ENCODE measurements at regions not wholly inside any gene's neighbourhood (a gene's known extent, or its start where the extent isn't known, plus 50 kb on each side); places are given as distances from the start of the nearest gene placed in this dataset.
"Not testable (repeated sequence)": the region's sequence is repeated elsewhere in the genome, so short reads cannot be mapped to it uniquely, and the experiment has no call there.

DNA sequence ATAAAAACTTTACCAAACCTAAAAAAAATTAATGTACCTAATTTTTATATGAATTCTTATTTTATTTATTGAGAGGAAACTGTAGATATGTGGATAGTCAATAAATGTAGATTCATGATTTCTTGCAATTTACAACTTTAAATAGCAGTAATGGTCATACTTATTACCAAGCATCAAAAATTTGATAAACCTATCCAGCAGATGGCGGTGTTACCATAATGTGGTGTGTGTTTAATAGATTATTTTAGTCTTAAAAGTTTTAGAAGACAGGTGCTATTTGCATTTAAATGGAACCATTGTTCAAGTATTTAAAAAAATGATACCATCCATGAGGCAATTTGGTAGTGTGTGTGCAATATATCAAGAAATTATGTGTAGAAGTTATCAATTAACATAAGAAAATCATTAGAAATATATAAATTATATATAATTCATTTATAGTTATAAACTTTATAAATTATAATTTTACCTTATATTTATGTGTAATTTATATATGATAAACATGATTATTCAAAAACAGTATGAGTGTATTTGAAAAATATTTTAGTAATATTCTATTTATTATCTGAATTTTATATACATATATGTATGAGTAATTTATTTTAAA lies 176.0 kb upstream of the BCHE start:
- peak; percentile 38 for DNase-seq (ENCODE audit: low read depth)
- in situ Hi-C loops (cut with HindIII; ENCODE audit: low pct_unique_long_range_greater_than_20kb, low sequenced_read_pairs), result no loop called here

DNA sequence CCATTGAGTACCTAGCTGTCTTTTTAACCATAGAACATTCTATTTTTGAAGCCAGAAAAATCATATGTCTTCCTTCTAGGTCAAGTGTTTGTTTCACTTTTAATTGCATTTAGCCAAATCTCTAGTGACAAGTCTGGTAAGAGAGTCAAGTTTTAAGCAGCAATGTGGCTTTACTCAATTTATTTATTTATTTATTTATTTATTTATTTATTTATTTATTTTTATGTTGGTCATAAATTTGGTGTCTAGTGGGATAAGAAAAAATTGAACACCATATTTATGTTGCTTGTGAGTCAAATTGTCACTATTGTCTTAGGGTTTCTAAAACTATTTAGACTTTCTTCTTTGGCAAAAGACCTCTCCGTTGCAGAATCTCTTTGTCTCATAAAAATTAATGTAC lies 174.5 kb upstream of the BCHE start:
- DNase-seq (ENCODE audit: low read depth), result no peak
- in situ Hi-C loops (cut with HindIII; ENCODE audit: low pct_unique_long_range_greater_than_20kb, low sequenced_read_pairs), result no loop called here

GRCh38 chr3:166005126-166005525 lies 167.9 kb upstream of the BCHE start:
- in situ Hi-C loops (cut with HindIII; ENCODE audit: low pct_unique_long_range_greater_than_20kb, low sequenced_read_pairs), result no loop called here
- no peak for DNase-seq (ENCODE audit: low read depth)

DNA sequence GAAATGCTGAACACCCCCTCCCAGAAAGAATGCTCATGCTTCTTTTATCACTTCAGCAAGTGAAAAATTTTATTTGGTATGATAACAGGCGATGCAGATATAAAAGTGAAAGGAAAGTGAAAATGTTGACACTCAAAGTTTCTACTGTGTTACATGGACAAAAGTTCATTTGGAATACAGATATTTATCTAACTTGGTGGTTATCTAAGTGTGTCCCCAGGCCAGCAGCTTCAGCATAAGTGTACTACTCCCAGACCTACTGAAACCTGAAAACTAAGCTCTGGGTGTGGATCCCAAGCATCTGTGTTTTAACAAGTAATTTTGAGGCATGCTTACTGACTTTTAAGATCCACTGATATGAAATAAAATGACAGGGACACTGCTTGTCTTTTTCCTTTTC lies 157.1 kb upstream of the BCHE start:
- no peak for DNase-seq (ENCODE audit: low read depth)
- in situ Hi-C loops (cut with HindIII; ENCODE audit: low pct_unique_long_range_greater_than_20kb, low sequenced_read_pairs), result no loop called here

DNA sequence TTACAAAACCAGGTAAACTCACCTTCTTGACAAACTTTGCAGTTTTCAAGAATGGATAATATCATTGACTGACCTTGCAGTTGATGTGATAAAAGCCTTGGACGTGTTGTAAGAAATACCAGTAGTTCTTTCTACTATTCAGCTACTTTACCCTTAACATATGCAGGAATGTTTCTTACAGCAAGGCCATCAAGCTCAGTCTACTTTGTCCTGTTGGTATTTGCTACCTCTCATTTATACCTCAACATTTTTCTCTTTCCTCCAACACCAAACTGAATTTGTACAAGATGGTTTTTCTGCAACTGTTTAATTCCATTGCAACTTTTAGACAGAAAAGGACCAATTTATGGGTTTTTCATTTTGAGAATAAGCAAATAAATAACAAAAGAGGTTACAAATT lies 147.4 kb upstream of the BCHE start:
- DNase-seq (ENCODE audit: low read depth), result no peak
- in situ Hi-C loops (cut with HindIII; ENCODE audit: low pct_unique_long_range_greater_than_20kb, low sequenced_read_pairs), result no loop called here

- in situ Hi-C loops (cut with HindIII; ENCODE audit: low pct_unique_long_range_greater_than_20kb, low sequenced_read_pairs), result no loop called here
- DNase-seq (ENCODE audit: low read depth), result no peak
These were observed 146.1 kb upstream of the BCHE start for GRCh38 chr3:165983284-165983683.

DNA sequence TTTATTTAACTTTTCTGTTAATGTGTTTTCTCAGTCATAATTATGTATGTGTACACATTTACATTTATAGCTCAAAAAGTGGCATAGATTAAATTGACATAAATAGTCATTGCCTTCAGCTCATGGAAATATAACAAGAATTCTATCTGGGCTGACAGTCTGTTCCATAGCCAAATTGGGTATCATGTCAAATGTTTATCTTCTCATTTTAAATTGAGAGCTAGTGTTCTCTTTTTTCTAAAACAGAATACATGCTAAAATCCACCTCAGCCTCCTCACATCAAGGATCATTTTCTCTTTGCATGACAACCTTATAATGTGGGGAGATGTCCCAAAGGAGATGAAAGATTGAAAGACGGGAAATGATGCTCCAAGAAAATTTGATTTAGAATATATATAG lies 144.1 kb upstream of the BCHE start:
- no peak for DNase-seq (ENCODE audit: low read depth)
- in situ Hi-C loops (cut with HindIII; ENCODE audit: low pct_unique_long_range_greater_than_20kb, low sequenced_read_pairs), result no loop called here

GRCh38 chr3:165960825-165961224 lies 123.6 kb upstream of the BCHE start:
- in situ Hi-C loops (cut with HindIII; ENCODE audit: low pct_unique_long_range_greater_than_20kb, low sequenced_read_pairs); DNase-seq (ENCODE audit: low read depth): not testable (repeated sequence)

- in situ Hi-C loops (cut with HindIII; ENCODE audit: low pct_unique_long_range_greater_than_20kb, low sequenced_read_pairs), result no loop called here
These were observed 116.9 kb upstream of the BCHE start for GRCh38 chr3:165954171-165954570.

GRCh38 chr3:165946360-165946759 lies 109.1 kb upstream of the BCHE start:
- DNase-seq (ENCODE audit: low read depth), result no peak
- in situ Hi-C loops (cut with HindIII; ENCODE audit: low pct_unique_long_range_greater_than_20kb, low sequenced_read_pairs), result no loop called here

More at GRCh38 chr3:165954171-165954570, 116.9 kb upstream of the BCHE start:
- no peak for DNase-seq (ENCODE audit: low read depth)

GRCh38 chr3:165938986-165939540 lies 101.8 kb upstream of the BCHE start:
- in situ Hi-C loops (cut with HindIII; ENCODE audit: low pct_unique_long_range_greater_than_20kb, low sequenced_read_pairs), result no loop called here
- no peak for DNase-seq (ENCODE audit: low read depth)

GRCh38 chr3:165936081-165936480 lies 98.9 kb upstream of the BCHE start:
- in situ Hi-C loops (cut with HindIII; ENCODE audit: low pct_unique_long_range_greater_than_20kb, low sequenced_read_pairs), result not testable (repeated sequence)

GRCh38 chr3:165924301-165924791 lies 87.1 kb upstream of the BCHE start:
- in situ Hi-C loops (cut with HindIII; ENCODE audit: low pct_unique_long_range_greater_than_20kb, low sequenced_read_pairs), result not testable (repeated sequence)

More at GRCh38 chr3:165936081-165936480, 98.9 kb upstream of the BCHE start:
- not testable (repeated sequence) for DNase-seq (ENCODE audit: low read depth)

GRCh38 chr3:165920984-165921383 lies 83.8 kb upstream of the BCHE start:
- in situ Hi-C loops (cut with HindIII; ENCODE audit: low pct_unique_long_range_greater_than_20kb, low sequenced_read_pairs), result no loop called here

More at GRCh38 chr3:165924301-165924791, 87.1 kb upstream of the BCHE start:
- not testable (repeated sequence) for DNase-seq (ENCODE audit: low read depth)

GRCh38 chr3:165919284-165919683 lies 82.1 kb upstream of the BCHE start:
- no peak for DNase-seq (ENCODE audit: low read depth)

More at GRCh38 chr3:165920984-165921383, 83.8 kb upstream of the BCHE start:
- no peak for DNase-seq (ENCODE audit: low read depth)

GRCh38 chr3:165918657-165918979 lies 81.4 kb upstream of the BCHE start:
- no peak for DNase-seq (ENCODE audit: low read depth)
- in situ Hi-C loops (cut with HindIII; ENCODE audit: low pct_unique_long_range_greater_than_20kb, low sequenced_read_pairs), result no loop called here

More at GRCh38 chr3:165919284-165919683, 82.1 kb upstream of the BCHE start:
- in situ Hi-C loops (cut with HindIII; ENCODE audit: low pct_unique_long_range_greater_than_20kb, low sequenced_read_pairs), result no loop called here

GRCh38 chr3:165917938-165918656 lies 80.9 kb upstream of the BCHE start:
- DNase-seq (ENCODE audit: low read depth); in situ Hi-C loops (cut with HindIII; ENCODE audit: low pct_unique_long_range_greater_than_20kb, low sequenced_read_pairs): not testable (repeated sequence)

- in situ Hi-C loops (cut with HindIII; ENCODE audit: low pct_unique_long_range_greater_than_20kb, low sequenced_read_pairs); DNase-seq (ENCODE audit: low read depth): not testable (repeated sequence)
These were observed 77.9 kb upstream of the BCHE start for GRCh38 chr3:165915104-165915503.

DNA sequence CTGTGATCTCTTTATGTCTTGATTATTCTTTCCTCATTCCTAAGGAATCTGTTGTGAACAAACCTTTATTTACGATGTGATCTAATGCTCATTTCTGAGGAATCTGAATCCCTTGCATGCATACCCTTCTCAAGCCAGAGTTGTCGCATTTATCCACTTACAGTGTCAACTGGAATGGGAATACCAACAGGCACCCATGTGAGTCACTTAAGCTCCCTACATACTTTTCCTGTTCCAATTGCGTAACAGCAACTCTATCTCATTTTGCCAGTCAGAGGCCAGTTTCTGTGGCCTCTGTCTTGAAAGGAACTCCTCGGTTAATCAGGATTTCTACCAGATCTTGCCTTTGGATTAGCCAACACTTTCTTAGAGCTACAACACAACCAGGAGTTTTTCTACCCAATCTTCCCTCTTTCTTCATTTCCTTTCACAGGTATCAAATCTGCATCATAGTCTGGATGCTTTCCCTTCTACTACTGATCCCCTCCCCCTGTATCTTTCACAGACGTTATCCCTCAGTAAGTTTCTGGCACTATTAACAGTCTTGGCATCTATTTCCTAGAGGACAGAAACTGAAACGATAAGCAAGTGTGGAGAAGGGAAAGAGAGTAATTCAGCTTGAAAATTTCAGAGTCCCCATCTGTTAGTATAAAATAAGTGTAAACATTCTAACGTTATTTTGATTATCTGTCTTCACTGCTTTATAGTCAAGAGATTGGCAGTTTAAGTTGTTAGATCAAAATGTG lies 66.8 kb upstream of the BCHE start:
- peak; percentile 15 for DNase-seq (ENCODE audit: low read depth)

More for the DNA sequence above, 66.8 kb upstream of the BCHE start:
- in situ Hi-C loops (cut with HindIII; ENCODE audit: low pct_unique_long_range_greater_than_20kb, low sequenced_read_pairs), result no loop called here
